Central memory CD4-positive, alpha-beta T cell (primary cell): ENCODE measurements at regions not wholly inside any gene's neighbourhood (a gene's known extent, or its start where the extent isn't known, plus 50 kb on each side); places are given as distances from the start of the nearest gene placed in this dataset.

Source experiments
- DNase-seq: peaks from one replicate; pipeline ENCODE4 v3.0.0; 2022

DNA sequence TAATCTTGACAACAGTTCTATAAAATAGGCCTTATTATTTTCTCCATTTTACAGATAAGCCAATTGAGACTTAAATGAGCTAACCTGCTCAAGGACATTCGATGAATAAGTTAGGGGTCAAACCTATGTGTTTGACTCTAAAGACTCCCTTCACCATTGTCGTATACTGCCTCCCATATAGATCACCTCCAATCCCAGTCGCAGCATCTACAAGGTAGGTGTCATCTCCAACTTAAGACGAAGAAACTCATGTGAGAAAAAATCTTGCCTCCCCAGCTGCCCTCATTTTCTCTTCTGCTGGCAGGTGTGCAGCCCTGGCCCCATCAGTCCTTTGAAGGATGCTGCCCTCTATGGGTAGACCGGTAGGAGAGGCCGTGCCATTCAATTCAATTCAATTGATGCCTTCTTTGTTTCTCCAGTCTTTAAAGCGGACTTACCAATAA lies 75.2 kb upstream of the SMARCA2 start:
- peak; percentile 19 for DNase-seq

- no peak for DNase-seq
Observed at GRCh38 chr9:1941989-1942388, 73.2 kb upstream of the SMARCA2 start.

GRCh38 chr9:1946526-1947283 lies 68.4 kb upstream of the SMARCA2 start:
- DNase-seq, result no peak

DNA sequence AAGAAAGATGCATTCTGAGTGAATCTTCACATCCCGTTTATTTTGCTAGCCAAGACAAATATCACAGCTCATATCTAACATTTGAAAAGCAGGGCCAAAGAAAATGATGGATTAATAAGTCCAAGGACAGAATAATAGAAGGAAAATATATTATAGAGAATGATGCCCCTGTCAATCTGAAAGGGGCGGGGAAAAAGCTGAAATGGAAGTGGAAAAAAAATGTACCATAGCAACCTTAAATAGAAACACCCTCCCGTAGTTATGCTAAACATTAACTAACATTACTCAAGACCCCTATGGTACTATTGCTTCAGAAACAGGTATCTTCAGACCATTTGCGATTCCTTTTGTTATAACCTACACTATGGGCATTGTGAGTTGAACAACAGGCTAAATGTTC lies 67.7 kb upstream of the SMARCA2 start:
- no peak for DNase-seq

DNA sequence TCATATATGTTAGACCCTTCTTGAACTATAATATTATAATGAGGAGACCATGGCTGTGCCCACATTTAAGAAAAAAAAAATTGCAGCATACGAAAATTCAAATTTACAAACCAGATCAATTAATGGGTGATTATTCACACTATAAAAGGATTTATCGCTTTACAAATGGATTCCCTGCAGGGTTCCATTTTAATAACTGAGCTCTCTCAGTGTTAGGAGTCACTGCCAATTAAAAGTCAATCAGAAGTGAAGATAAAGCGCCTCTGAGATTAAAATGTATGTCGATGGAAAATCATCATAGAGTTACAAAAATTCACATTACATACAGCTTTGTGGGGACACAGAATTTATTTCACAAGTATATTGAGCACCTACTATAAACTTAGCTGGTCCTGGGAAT lies 66.6 kb upstream of the SMARCA2 start:
- no peak for DNase-seq

DNA sequence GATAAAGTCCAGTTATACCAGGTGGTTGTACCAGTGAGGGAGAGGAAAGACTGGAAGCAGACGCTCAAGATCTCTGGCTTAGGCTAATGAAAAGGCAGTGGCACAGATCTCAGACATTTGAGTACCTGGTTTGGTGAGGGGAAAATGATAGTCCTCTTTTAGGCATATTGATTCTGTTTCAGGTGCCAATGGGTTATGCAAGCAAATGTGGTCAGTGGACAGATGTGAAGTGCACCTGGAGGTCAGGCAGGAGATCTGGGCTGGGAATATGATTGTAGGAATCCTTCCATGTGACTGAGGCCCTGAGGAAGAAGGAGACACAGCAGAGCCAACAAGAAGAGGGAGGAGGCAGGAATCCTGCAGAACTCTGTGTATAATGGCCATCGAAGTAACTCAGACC lies 63.7 kb upstream of the SMARCA2 start:
- DNase-seq, result no peak

GRCh38 chr9:1952001-1952400 lies 63.1 kb upstream of the SMARCA2 start:
- no peak for DNase-seq

- no peak for DNase-seq
Observed at GRCh38 chr9:1954238-1954637, 60.9 kb upstream of the SMARCA2 start.

DNA sequence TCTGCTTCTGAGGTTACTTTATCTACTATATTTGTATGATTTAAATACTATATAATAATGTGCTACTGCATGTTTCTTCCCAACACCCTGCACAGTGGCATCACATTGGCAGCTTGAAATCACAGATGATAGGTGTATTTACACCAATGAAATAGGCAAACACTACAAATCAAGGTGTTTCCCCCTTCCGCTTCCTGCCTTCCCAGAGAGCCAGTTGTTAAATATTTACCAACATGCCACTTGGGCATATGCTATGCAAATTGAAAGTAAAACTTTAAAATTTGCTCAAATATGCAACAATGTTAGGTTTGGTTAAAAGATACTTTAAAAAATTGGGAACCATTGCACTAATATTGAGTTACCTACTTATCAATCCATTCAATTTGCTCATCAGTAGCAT lies 58.2 kb upstream of the SMARCA2 start:
- no peak for DNase-seq

DNA sequence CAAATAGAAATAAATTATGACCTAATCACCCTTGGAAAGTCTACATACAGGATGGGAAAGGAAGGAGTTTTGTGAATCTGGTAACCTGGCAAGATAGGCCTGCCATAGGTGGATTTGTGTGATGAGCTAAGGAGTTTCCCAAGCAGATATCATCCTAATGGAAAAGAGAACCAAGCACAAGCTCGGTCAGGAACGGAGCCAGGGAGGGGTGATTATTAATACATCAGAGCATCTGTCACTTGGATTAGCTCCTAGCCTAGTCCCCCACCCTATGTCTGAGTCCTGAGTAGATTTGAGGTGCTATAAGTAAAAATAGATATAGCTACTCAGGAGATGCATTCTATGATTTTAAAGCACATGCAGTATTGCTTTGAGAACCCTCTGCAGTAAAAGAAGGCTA lies 57.3 kb upstream of the SMARCA2 start:
- no peak for DNase-seq

- no peak for DNase-seq
Observed at GRCh38 chr9:1959371-1959770, 55.8 kb upstream of the SMARCA2 start.

DNA sequence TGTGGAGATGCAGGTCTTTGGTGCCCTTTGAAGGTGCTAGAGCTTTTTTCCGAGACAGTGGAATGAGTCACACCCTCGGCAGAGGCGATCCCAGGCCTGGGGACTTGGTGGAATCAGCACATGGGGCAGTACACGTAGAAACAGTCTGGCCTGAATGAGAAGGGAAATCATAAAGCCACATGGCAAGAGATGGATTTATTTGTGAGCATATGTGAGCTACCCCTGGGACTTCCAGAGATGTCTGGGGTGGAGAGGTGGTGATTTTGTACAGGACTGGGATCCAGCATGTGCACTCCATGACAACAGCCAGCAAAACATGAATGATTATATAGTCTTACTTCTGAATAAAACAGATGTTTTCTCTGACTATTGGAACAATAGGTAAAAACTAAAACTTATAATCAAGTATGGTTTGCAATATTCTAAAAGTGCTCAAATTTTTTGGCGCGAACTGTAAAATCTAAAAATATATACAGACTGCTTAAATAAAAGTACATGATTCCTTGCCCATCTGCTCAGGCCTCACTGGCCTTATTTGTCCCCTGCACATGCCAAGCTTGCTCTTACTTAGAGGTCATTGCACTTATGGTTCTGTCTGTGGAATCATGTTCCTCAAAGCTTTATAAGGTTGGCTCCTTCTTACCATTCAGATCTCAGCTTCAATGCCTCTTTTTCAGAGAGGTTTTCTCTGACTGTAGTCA lies 54.7 kb upstream of the SMARCA2 start:
- DNase-seq, result no peak

DNA sequence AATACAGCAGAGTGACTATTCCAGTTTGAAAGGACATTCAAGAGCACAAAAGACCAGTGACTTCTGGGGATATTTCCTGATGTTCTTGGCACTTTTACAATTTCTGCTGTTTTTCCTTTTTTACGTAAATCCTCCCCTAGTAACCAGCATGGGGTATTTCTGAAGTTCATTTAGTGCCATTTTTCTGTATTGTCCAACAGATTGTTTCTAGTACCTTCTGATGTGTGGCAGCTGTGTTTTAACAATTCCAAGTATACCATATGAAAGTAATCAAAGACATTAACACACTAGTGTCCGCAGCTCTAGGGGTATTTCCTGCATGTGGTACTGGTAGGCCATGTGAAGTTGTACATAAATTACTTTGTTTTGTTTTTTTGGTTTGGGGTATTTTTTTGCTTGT lies 53.0 kb upstream of the SMARCA2 start:
- no peak for DNase-seq

DNA sequence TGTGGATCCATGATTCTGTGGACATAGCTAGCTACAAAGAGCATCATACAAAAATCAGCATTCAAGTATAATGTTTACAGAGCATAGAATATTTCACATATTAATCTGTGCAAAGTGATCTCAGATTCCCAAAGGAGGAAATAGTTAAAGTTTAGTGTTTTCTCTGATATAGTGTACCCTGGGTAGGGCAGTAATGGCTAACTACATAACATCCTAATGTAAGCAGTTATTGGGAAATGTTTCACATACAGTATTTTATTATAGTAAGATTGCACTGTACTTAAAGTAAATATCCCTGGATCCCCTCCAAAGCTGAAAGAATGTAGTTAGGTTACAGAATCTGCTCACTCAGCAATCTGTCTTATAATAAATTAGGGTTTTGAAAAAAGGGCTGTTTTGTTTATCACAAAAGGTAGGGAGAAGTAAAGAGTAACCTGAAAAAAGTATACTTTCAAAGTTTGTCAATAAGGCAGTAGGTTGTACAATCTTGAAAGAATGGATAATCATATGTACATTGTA lies 52.5 kb upstream of the SMARCA2 start:
- DNase-seq, result no peak

GRCh38 chr9:1964093-1964492 lies 51.1 kb upstream of the SMARCA2 start:
- no peak for DNase-seq
